BJ (cell line): ENCODE measurements at regions not wholly inside any gene's neighbourhood (a gene's known extent, or its start where the extent isn't known, plus 50 kb on each side); places are given as distances from the start of the nearest gene placed in this dataset.

Experiments used
- CTCF ChIA-PET: fragments of 350-600 bp; formaldehyde crosslinking; extraction: SDS; loops from one replicate; lab custom pipeline; 2021; ENCODE audit warnings: antibody characterized with exemption, inconsistent platforms; lab: Yijun Ruan, JAX
- POLR2A ChIA-PET: fragments of 300-600 bp; sonication (Branson Sonifier 250); formaldehyde crosslinking; extraction: SDS; loops from one replicate; lab custom pipeline; 2021; ENCODE audit warnings: antibody characterized with exemption; lab: Charles Lee
- DNase-seq: peaks from one replicate; pipeline ENCODE4 v3.0.0-alpha.2; 2011; ENCODE audit warnings: low read depth
- H3K27me3 ChIP-seq: 2 replicates; pipeline ENCODE4 v1.6.0; 2011; ENCODE audit warnings: low read length; ENCODE audit not compliant: control insufficient read depth, insufficient read depth
- H3K36me3 ChIP-seq: 2 replicates; pipeline ENCODE4 v1.5.1; 2011; ENCODE audit warnings: low read length; ENCODE audit not compliant: control insufficient read depth, insufficient read depth
- H3K4me3 ChIP-seq: 2 replicates; pipeline ENCODE4 v1.5.1; 2011; ENCODE audit warnings: low read depth, mild to moderate bottlenecking, control low read depth, low read length
- TF ChIP-seq, protein P1 (sequence below): IDR thresholded peaks from 2 replicates; pipeline ENCODE4 v1.5.1; 2011; ENCODE audit warnings: low read depth, mild to moderate bottlenecking, control low read depth, inconsistent platforms, low read length, moderate library complexity; ENCODE audit not compliant: insufficient read depth

DNA sequence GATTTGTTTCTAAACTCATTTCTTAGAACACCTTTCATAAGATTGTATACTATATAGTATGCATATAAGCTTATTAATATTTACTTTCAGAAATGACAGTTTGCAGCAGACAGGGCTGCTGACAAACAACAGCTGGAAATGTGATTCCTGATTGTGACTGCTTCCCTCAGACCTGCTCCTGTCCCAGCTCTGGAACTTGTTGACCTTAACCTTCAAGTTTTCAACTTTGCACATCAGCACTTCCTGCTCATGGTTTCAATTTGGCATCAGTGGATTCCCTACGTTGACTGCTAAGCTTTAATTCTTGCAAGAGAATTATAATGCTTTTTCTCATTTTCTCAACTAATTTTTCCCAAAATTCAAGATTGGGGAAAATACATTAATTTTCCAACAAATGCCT, 459.2 kb upstream of the ACVR2A start:
- H3K4me3 ChIP-seq = no peak overlapping the region
- no peak for DNase-seq
- TF ChIP-seq, protein P1, sequence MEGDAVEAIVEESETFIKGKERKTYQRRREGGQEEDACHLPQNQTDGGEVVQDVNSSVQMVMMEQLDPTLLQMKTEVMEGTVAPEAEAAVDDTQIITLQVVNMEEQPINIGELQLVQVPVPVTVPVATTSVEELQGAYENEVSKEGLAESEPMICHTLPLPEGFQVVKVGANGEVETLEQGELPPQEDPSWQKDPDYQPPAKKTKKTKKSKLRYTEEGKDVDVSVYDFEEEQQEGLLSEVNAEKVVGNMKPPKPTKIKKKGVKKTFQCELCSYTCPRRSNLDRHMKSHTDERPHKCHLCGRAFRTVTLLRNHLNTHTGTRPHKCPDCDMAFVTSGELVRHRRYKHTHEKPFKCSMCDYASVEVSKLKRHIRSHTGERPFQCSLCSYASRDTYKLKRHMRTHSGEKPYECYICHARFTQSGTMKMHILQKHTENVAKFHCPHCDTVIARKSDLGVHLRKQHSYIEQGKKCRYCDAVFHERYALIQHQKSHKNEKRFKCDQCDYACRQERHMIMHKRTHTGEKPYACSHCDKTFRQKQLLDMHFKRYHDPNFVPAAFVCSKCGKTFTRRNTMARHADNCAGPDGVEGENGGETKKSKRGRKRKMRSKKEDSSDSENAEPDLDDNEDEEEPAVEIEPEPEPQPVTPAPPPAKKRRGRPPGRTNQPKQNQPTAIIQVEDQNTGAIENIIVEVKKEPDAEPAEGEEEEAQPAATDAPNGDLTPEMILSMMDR = no peak
- ChIA-PET CTCF (interaction anchor here (0.7 kb wide), 1 partner anchor 15 kb away, joined by 3 read pairs; no protein-coding TSS in a partner anchor), POLR2A (no interaction called here)
- H3K27me3 ChIP-seq = no peaks in the 10 kb centered on the region
- no peaks in the 10 kb centered on the region for H3K36me3 ChIP-seq

- DNase-seq = no peak
- H3K36me3 ChIP-seq = no peaks in the 10 kb centered on the region
- CTCF ChIA-PET = no interaction called here
- no peak overlapping the region for H3K4me3 ChIP-seq
- no peaks in the 10 kb centered on the region for H3K27me3 ChIP-seq
- TF ChIP-seq, protein P1 = no peak
- POLR2A ChIA-PET = no interaction called here
Measured at GRCh38 chr2:147384659-147385058, 460.2 kb upstream of the ACVR2A start.

DNA sequence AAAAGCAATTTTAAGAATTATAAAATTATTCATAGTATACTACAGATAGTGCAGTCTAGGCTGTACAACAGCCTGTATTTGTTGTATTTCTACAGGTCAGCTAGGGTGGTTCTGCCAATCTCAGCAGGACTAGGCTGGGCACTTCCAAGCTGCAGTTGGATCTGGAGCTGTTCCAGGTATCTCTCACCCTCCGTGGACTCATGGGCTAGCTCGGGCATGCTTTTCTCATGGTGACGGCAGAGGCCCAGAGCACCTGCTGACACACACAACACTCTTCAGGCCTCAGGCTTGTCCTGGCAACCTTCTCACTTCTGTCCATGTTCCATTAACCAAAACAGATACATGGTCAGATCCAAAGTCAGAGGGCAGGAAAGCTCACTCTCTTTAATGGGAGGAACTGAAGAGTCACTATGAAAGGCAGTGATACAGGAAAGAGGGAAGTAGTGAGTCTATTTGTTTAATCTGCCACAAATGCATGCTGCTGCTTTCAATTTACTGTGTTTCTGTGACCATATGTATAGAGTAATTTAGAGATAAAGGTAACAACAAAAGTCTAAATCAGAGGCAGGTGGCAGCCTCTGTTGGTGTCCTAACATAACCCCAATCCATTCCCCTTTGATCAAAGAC, 462.4 kb upstream of the ACVR2A start:
- ChIA-PET POLR2A (no interaction called here), CTCF (no interaction called here)
- H3K4me3 ChIP-seq = no peak overlapping the region
- no peak for DNase-seq
- TF ChIP-seq, protein P1 = no peak
- H3K27me3 ChIP-seq = no peaks in the 10 kb centered on the region
- no peaks in the 10 kb centered on the region for H3K36me3 ChIP-seq

DNA sequence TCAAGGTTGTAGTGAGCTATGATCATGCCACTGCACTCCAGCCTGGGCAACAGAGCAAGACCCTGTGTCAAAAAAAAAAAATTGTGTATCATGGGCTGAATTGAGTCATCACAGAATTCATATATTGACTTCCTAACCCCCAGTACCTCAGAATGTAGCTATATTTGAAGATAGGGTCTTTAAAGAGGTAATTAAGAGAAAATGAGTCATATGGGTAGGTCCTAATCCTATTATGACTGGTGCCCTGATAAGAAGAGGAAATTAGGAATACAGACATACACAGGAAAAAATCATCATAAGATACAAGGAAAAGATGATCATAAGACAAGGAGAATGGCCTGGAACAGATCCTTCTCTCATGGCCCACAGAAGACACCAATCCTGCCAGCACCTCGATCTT, 466.4 kb upstream of the ACVR2A start:
- DNase-seq = no peak
- ChIA-PET CTCF (interaction anchor here (0.6 to 0.7 kb wide), 2 partner anchors 8 to 239 kb away, joined by 3 read pairs; no protein-coding TSS in a partner anchor), POLR2A (no interaction called here)
- Histone ChIP-seq H3K27me3 (no peaks in the 10 kb centered on the region), H3K4me3 (no peak overlapping the region), H3K36me3 (no peaks in the 10 kb centered on the region)
- TF ChIP-seq, protein P1 = no peak

DNA sequence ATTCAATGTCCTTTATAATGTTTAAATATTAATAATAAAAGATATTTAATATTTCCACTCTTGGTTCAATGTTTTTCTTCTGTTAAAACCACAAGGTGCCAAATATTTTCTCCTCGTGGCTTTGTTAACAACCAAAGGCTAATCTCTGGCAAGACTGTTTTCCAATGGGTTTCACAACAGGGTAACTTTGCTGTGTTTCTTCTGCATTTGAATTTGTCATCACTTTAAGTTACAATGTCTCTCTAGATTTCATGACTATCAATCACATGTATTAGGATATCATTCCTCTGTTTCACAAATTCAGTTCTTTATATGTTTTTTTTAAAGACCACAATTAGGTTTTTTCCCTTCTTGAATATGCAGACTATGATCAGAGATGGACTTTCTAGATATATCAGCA, 469.8 kb upstream of the ACVR2A start:
- TF ChIP-seq, protein P1 = no peak
- ChIA-PET POLR2A (no interaction called here), CTCF (no interaction called here)
- no peak overlapping the region for H3K4me3 ChIP-seq
- H3K27me3 ChIP-seq = no peaks in the 10 kb centered on the region
- DNase-seq = no peak
- no peaks in the 10 kb centered on the region for H3K36me3 ChIP-seq
